ENCODE measurements at regions not wholly inside any gene's neighbourhood (a gene's known extent, or its start where the extent isn't known, plus 50 kb on each side); places are given as distances from the start of the nearest gene placed in this dataset.
A peak's percentile ranks its signal among the peaks of the same experiment; 100 is the strongest.

DNA sequence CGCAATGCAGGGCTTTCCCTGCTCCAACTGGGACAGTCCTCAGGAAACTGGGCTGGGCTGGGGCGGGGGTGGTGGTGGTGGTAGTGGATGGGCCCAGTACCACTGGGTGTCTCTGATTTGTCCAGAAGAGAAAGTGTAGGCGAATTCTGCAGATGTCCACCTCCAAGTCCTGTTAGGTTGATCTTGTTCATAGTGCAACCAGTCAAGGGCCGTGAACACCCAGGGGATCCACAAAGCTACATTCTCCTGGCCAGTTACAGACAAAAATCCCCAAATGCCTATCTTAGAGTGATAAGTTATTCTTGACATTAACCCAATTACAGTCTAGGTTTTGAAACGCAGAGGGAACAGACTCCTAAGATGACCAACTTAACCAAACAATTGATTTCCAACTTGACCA, 97.5 kb upstream of the SHB start:
- no peak overlapping the region for H3K4me3 ChIP-seq (ENCODE audit: low read length)
- no peak for DNase-seq (ENCODE audit: low read depth, low spot score)
- no peak overlapping the region for H3K27ac ChIP-seq (ENCODE audit: low read length)
- no peaks in the 10 kb centered on the region for H3K4me1 ChIP-seq (ENCODE audit: control insufficient read depth, insufficient read depth, low read length)
- no peaks in the 10 kb centered on the region for H3K9me3 ChIP-seq (ENCODE audit: control insufficient read depth, insufficient read depth, low read length)
- no peaks in the 10 kb centered on the region for H3K36me3 ChIP-seq (ENCODE audit: control insufficient read depth, insufficient read depth, low read length)
- no CpG with 5 or more reads among the region's 5 CpGs for WGBS (ENCODE audit: insufficient coverage, insufficient read length)
- H3K27me3 ChIP-seq (ENCODE audit: control insufficient read depth, insufficient read depth, low read length) = no peaks in the 10 kb centered on the region

DNA sequence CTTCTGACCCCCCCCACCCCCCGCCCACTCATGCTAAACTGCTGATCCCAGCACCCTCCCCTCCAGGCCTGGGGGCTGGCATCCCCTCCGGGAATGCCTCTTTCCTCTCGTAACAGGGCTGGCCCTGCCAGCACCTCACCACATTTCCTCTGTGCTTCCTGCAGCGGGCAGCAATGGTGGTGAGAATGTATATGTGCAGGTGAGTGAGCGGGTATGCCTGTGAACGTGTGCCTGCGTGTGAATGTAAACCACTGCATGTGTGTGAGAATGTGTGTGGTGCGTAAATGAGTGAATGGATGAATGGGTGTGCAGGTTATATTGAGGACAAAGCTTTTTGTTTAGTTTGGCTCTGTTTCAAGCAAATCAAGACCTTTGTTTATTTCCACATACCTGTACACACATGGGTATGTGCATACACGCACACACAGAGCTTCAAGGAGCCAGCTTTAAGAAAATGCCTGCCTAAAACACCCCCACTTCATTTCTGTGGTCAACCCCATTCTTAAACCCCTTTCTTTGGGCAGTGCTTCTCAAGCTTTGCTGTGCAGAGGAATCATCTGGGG, 95.7 kb upstream of the SHB start:
- Histone ChIP-seq H3K27me3 (ENCODE audit: control insufficient read depth, insufficient read depth, low read length) (no peaks in the 10 kb centered on the region), H3K4me1 (ENCODE audit: control insufficient read depth, insufficient read depth, low read length) (no peaks in the 10 kb centered on the region), H3K4me3 (ENCODE audit: low read length) (no peak overlapping the region), H3K9me3 (ENCODE audit: control insufficient read depth, insufficient read depth, low read length) (no peaks in the 10 kb centered on the region), H3K36me3 (ENCODE audit: control insufficient read depth, insufficient read depth, low read length) (no peaks in the 10 kb centered on the region), H3K27ac (ENCODE audit: low read length) (no peak overlapping the region)
- no peak for DNase-seq (ENCODE audit: low read depth, low spot score)
- 100% methylated on average over 1 of the region's 9 CpGs for WGBS (ENCODE audit: insufficient coverage, insufficient read length)

DNA sequence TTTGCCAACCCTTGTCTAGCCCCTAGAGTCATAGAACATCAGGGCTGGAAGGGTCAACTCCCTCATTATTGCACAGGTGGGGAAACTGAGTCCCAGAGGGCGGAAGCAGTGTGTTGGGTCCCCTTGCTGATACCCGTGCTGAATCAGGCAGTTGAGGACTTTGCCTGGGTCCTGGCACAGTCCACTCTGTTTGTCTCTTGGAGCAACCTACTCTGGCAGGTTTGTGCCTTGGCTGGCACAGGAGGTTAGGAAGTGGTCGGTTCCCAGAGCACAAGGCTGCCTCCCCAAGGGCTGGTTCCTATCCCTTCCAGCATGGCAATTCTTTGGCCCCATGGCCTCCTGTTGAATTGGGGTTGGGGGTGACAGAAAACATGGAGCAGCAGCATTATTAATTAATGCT, 94.5 kb upstream of the SHB start:
- Histone ChIP-seq H3K36me3 (ENCODE audit: control insufficient read depth, insufficient read depth, low read length) (no peaks in the 10 kb centered on the region), H3K4me1 (ENCODE audit: control insufficient read depth, insufficient read depth, low read length) (no peaks in the 10 kb centered on the region), H3K9me3 (ENCODE audit: control insufficient read depth, insufficient read depth, low read length) (no peaks in the 10 kb centered on the region), H3K4me3 (ENCODE audit: low read length) (no peak overlapping the region), H3K27ac (ENCODE audit: low read length) (no peak overlapping the region), H3K27me3 (ENCODE audit: control insufficient read depth, insufficient read depth, low read length) (no peaks in the 10 kb centered on the region)
- DNase-seq (ENCODE audit: low read depth, low spot score) = no peak
- no CpG with 5 or more reads among the region's 3 CpGs for WGBS (ENCODE audit: insufficient coverage, insufficient read length)

DNA sequence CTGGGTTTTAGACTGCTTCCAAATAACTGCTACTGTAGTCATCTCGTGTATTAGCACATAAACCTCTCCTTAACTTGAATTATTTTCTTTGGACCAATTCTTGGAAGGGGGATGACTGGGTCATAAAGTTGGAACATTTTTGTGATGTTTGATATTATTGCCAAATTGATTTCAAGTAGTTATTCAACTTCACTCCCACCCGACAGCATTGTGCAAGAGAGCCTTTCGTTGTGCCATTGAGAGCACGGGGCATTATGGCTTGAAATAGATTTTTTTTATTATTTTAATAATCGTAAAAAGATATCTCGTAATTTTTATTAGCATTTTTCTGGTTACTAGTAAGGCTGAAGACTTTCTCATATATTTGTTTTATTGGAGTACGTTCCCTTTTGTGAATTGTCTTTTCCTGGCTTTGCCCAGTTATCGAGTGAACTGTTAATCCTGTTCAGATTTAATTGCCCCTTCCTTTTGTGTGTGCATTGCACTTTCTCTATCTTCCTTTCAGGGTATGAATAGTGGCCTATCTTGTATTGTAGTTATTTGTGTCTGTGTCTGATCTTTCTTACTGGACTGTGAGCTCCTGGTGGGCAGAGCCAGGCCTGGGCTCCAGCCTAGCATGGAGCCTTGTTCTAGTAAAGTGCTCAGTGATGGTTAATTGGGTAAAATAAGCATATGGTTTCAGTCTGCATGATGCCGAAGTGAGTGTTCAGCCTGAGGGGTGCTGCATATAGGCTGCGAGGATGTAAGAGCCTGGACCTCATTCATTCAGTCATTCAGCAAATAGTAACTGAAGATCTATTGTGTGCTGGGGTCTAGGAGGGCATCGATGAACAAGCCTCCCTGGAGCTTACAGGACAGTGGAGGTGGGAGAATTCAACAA, 93.5 kb upstream of the SHB start:
- no peak for DNase-seq (ENCODE audit: low read depth, low spot score)

DNA sequence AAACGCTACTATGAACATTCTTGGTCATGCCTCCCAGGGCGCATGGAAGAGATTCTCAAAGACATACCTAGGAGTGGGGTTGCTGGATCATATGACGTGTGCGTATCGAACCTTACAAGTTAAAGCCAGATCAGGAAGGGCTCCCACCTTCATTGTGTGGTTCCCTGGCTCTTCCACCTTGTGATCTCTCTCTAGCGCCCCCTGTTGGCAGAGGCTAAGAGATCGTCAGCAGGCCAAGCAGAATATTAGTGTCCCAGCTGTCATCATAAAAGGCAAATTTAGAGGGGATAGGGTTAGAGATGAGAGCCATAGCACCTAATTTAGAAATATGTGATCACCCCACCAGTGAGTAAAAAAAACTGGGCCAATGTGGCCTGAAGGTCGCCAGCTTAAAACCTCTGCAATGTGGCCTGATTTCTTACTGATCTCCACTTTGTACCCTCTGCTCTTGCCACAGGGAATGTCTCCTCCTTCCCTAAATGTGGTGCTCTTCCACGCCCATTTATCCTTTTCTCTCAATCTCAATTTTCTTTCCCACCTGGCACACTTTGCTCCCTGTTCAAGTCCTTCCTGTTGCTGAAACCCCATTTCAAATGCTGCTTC, 91.7 kb upstream of the SHB start:
- DNase-seq (ENCODE audit: low read depth, low spot score) = peak; percentile 41
- H3K27me3 ChIP-seq (ENCODE audit: control insufficient read depth, insufficient read depth, low read length) = no peaks in the 10 kb centered on the region
- no CpG with 5 or more reads among the region's 9 CpGs for WGBS (ENCODE audit: insufficient coverage, insufficient read length)
- H3K27ac ChIP-seq (ENCODE audit: low read length) = no peak overlapping the region
- H3K4me1 ChIP-seq (ENCODE audit: control insufficient read depth, insufficient read depth, low read length) = no peaks in the 10 kb centered on the region
- no peaks in the 10 kb centered on the region for H3K36me3 ChIP-seq (ENCODE audit: control insufficient read depth, insufficient read depth, low read length)
- H3K9me3 ChIP-seq (ENCODE audit: control insufficient read depth, insufficient read depth, low read length) = no peaks in the 10 kb centered on the region
- no peak overlapping the region for H3K4me3 ChIP-seq (ENCODE audit: low read length)

More for the DNA sequence above, 93.5 kb upstream of the SHB start:
- Histone ChIP-seq H3K9me3 (ENCODE audit: control insufficient read depth, insufficient read depth, low read length) (no peaks in the 10 kb centered on the region), H3K4me3 (ENCODE audit: low read length) (no peak overlapping the region), H3K27ac (ENCODE audit: low read length) (no peak overlapping the region), H3K27me3 (ENCODE audit: control insufficient read depth, insufficient read depth, low read length) (no peaks in the 10 kb centered on the region), H3K36me3 (ENCODE audit: control insufficient read depth, insufficient read depth, low read length) (no peaks in the 10 kb centered on the region), H3K4me1 (ENCODE audit: control insufficient read depth, insufficient read depth, low read length) (no peaks in the 10 kb centered on the region)
- 100% methylated on average over 2 of the region's 11 CpGs for WGBS (ENCODE audit: insufficient coverage, insufficient read length)

DNA sequence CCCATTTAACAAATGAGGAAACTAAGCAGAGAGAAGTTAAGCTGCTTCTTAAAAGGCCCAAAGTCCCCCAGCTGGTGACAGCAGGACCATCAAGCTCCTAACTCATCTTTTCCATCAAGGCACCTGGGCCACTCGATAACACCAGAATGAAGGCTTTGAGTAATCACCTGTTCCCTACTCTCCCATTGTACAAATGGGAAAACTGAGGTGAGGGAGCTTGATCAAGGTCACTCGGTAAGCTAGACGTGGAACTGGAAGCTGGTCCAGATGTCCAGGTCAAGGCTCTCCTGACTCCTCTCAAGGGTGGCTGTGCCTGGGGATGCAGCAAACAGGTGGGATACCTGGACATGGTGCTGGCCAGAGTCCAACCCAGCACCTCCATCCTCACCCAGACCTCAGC, 90.6 kb upstream of the SHB start:
- Histone ChIP-seq H3K27me3 (ENCODE audit: control insufficient read depth, insufficient read depth, low read length) (no peaks in the 10 kb centered on the region), H3K9me3 (ENCODE audit: control insufficient read depth, insufficient read depth, low read length) (no peaks in the 10 kb centered on the region), H3K36me3 (ENCODE audit: control insufficient read depth, insufficient read depth, low read length) (no peaks in the 10 kb centered on the region), H3K4me3 (ENCODE audit: low read length) (no peak overlapping the region), H3K27ac (ENCODE audit: low read length) (no peak overlapping the region), H3K4me1 (ENCODE audit: control insufficient read depth, insufficient read depth, low read length) (no peaks in the 10 kb centered on the region)
- WGBS (ENCODE audit: insufficient coverage, insufficient read length) = no CpG with 5 or more reads among the region's 3 CpGs
- no peak for DNase-seq (ENCODE audit: low read depth, low spot score)

DNA sequence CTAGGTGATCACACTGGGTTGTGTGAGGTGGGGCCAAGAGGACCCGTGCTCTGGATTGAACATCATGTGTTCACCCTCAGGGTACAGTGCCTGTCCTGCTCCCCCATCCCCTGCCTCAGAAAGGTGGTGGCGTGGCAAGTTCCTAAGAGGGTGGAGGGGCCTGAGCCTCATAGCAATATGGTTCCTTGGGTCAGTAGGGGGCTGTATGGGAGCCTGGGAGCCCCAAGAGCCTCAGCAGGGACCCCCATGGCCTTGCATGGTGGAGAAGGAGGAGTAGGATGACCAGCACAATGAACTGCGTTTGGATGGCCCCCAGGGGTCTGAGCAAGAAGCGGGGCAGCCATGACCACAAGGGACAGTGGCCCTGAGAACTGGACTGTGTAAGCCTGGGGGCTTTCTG, 89.6 kb upstream of the SHB start:
- no peak for DNase-seq (ENCODE audit: low read depth, low spot score)
- H3K36me3 ChIP-seq (ENCODE audit: control insufficient read depth, insufficient read depth, low read length) = no peaks in the 10 kb centered on the region
- H3K27ac ChIP-seq (ENCODE audit: low read length) = no peak overlapping the region
- H3K9me3 ChIP-seq (ENCODE audit: control insufficient read depth, insufficient read depth, low read length) = no peaks in the 10 kb centered on the region
- H3K4me3 ChIP-seq (ENCODE audit: low read length) = no peak overlapping the region
- peaks cover 1% of the 10 kb centered on the region; the same call in 1 of the 2 replicates for H3K4me1 ChIP-seq (ENCODE audit: control insufficient read depth, insufficient read depth, low read length)
- no CpG with 5 or more reads among the region's 4 CpGs for WGBS (ENCODE audit: insufficient coverage, insufficient read length)
- H3K27me3 ChIP-seq (ENCODE audit: control insufficient read depth, insufficient read depth, low read length) = no peaks in the 10 kb centered on the region

DNA sequence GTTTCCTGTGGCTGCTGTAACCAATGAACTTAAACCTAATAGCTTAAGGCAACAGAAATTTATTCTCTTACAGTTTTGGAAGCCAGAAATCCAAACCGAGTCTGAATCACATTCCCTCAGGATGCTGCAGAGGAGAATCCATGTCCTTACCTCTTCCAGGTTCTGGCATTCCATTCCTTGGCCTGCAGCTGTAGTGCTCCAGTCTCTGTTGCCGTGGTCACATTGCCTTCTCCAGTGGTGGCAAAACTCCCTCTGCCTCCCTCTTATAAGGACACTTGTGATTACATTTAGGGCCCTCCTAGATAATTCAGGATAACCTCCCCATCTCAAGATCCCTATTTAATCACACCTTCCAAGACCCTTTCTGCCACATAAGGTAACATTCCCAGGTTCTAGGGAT, 88.7 kb upstream of the SHB start:
- H3K9me3 ChIP-seq (ENCODE audit: control insufficient read depth, insufficient read depth, low read length) = no peaks in the 10 kb centered on the region
- WGBS (ENCODE audit: insufficient coverage, insufficient read length) = no CpG with 5 or more reads among the region's 2 CpGs
- H3K4me3 ChIP-seq (ENCODE audit: low read length) = no peak overlapping the region
- peaks cover 1% of the 10 kb centered on the region; the same call in 1 of the 2 replicates for H3K4me1 ChIP-seq (ENCODE audit: control insufficient read depth, insufficient read depth, low read length)
- no peak overlapping the region for H3K27ac ChIP-seq (ENCODE audit: low read length)
- H3K27me3 ChIP-seq (ENCODE audit: control insufficient read depth, insufficient read depth, low read length) = no peaks in the 10 kb centered on the region
- no peak for DNase-seq (ENCODE audit: low read depth, low spot score)
- H3K36me3 ChIP-seq (ENCODE audit: control insufficient read depth, insufficient read depth, low read length) = no peaks in the 10 kb centered on the region

DNA sequence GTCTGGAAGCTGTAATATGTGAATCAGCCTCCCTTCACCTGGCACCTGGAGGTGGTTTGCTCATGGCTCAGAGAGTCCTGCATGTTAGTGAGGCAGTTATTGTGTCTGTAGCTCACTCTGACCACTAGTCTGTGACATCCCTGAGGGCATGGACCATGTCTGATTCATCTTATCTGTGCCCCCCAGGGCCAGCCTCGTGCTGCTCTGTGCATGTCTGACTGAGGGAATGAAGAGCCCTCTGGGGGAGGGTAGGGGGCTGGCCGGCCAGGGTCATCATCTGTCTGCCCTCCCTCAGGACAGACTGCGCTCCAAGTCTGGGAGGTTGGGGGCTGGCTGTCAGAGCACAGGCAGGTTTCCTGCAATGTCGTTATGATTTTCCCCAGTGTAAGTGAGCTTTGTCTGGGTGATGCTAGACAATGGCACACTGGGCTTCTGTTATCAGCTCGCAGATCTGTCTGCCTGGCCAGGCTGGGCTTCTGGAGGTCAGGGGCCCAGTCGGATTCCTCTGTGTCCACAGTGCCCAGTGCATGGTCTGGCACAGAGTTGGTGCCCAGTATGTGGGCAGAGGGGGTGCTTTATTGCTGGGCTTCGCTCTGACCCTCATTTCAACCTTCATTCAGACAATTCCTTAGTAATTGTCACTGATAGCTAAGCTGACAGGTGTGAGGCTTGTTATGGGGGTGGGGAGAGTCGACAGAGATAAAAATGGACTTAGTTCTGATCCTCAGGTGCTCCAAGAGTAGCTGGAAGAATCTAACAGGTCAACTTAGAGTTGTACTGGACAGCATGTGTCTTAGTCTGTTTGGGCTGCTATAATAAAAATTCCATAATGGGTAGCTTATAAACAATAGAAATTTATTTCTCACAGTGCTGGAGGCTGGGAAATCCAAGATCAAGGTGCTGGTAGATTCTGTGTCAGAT, 85.7 kb upstream of the SHB start:
- Histone ChIP-seq H3K4me1 (ENCODE audit: control insufficient read depth, insufficient read depth, low read length) (peaks cover 1% of the 10 kb centered on the region; the same call in 1 of the 2 replicates), H3K27ac (ENCODE audit: low read length) (no peak overlapping the region), H3K36me3 (ENCODE audit: control insufficient read depth, insufficient read depth, low read length) (no peaks in the 10 kb centered on the region), H3K27me3 (ENCODE audit: control insufficient read depth, insufficient read depth, low read length) (no peaks in the 10 kb centered on the region), H3K4me3 (ENCODE audit: low read length) (no peak overlapping the region), H3K9me3 (ENCODE audit: control insufficient read depth, insufficient read depth, low read length) (no peaks in the 10 kb centered on the region)
- DNase-seq (ENCODE audit: low read depth, low spot score) = no peak
- WGBS (ENCODE audit: insufficient coverage, insufficient read length) = no CpG with 5 or more reads among the region's 8 CpGs

DNA sequence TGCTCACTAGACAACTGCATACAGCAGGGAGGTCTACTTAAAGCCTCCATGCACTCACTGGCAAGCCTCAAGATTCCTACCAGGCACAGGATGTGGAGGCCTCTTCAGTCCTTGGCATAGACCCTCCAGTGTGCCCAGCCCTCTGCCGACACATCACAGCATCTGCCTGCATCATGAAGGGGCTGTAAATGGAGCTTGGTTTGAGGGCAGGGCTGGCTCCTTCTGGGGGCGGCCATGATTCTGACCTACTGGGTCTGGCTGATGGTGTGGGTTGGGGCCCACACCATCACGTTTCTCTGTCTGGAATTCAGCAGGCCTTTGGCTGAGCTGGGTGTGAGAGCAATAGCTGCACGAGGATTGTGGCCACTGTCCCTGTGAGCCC, 84.9 kb upstream of the SHB start:
- Histone ChIP-seq H3K27ac (ENCODE audit: low read length) (no peak overlapping the region), H3K36me3 (ENCODE audit: control insufficient read depth, insufficient read depth, low read length) (no peaks in the 10 kb centered on the region), H3K4me1 (ENCODE audit: control insufficient read depth, insufficient read depth, low read length) (peaks cover 1% of the 10 kb centered on the region; the same call in 1 of the 2 replicates), H3K4me3 (ENCODE audit: low read length) (no peak overlapping the region), H3K9me3 (ENCODE audit: control insufficient read depth, insufficient read depth, low read length) (no peaks in the 10 kb centered on the region), H3K27me3 (ENCODE audit: control insufficient read depth, insufficient read depth, low read length) (no peaks in the 10 kb centered on the region)
- no peak for DNase-seq (ENCODE audit: low read depth, low spot score)
- WGBS (ENCODE audit: insufficient coverage, insufficient read length) = no CpG with 5 or more reads among the region's 4 CpGs
